ENCODE measurements at regions not wholly inside any gene's neighbourhood (a gene's known extent, or its start where the extent isn't known, plus 50 kb on each side); places are given as distances from the start of the nearest gene placed in this dataset.

- TF ChIP-seq ELF4 (IDR thresholded peaks at IDR 0.05) (no peak), TARDBP (IDR thresholded peaks at IDR 0.05) (no peak), LEF1 (IDR thresholded peaks at IDR 0.05; ENCODE audit: borderline replicate concordance) (no peak), SUZ12 (IDR thresholded peaks at IDR 0.05) (no peak), FOXM1 (IDR thresholded peaks at IDR 0.05; ENCODE audit: borderline replicate concordance) (no peak), CTBP1 (IDR thresholded peaks at IDR 0.05; ENCODE audit: borderline replicate concordance) (no peak), SP1 (IDR thresholded peaks at IDR 0.05) (no peak), BHLHE40 (IDR thresholded peaks at IDR 0.05; ENCODE audit: borderline replicate concordance) (no peak), ZNF384 (IDR thresholded peaks at IDR 0.05) (no peak), HDGF (IDR thresholded peaks at IDR 0.05; ENCODE audit: borderline replicate concordance) (no peak), ARNT (IDR thresholded peaks at IDR 0.05) (no peak)
- TF ChIP-seq, protein P1, sequence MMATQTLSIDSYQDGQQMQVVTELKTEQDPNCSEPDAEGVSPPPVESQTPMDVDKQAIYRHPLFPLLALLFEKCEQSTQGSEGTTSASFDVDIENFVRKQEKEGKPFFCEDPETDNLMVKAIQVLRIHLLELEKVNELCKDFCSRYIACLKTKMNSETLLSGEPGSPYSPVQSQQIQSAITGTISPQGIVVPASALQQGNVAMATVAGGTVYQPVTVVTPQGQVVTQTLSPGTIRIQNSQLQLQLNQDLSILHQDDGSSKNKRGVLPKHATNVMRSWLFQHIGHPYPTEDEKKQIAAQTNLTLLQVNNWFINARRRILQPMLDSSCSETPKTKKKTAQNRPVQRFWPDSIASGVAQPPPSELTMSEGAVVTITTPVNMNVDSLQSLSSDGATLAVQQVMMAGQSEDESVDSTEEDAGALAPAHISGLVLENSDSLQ (IDR thresholded peaks at IDR 0.05) = no peak
Observed at GRCh38 chr11:96954587-96955242, 564.9 kb downstream of the JRKL start.
